GM21390 (cell line): ENCODE measurements at regions not wholly inside any gene's neighbourhood (a gene's known extent, or its start where the extent isn't known, plus 50 kb on each side); places are given as distances from the start of the nearest gene placed in this dataset.
"Not testable (repeated sequence)": the region's sequence is repeated elsewhere in the genome, so short reads cannot be mapped to it uniquely, and the experiment has no call there.

ENCODE experiments used
- ATAC-seq: cut with Tn5 transposase; IDR thresholded peaks from one replicate; pipeline ENCODE4 v1.9.1; 2021; ENCODE audit not compliant: unreplicated experiment

GRCh38 chr5:68116408-68116807 is 99.1 kb upstream of the PIK3R1 start:
- ATAC-seq, result no peak

DNA sequence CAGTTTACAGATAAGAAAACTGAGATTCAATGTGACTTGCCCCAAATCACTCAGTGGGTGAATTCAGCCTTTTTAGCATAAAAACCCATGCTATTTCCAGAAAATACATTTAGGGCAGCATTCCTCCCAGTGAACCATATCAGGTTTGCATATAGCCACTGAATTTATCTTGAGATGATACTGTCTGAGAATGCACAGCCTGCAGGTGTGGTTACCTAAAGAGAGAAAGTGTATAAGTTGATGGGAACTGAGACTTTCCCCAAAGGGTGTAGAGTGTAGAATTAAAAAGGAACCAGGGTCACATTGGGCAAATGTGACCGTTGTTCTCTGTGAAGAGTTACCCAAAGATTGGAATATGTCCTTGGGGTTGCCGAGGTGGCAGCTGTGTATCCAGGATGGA is 100.0 kb upstream of the PIK3R1 start:
- no peak for ATAC-seq

DNA sequence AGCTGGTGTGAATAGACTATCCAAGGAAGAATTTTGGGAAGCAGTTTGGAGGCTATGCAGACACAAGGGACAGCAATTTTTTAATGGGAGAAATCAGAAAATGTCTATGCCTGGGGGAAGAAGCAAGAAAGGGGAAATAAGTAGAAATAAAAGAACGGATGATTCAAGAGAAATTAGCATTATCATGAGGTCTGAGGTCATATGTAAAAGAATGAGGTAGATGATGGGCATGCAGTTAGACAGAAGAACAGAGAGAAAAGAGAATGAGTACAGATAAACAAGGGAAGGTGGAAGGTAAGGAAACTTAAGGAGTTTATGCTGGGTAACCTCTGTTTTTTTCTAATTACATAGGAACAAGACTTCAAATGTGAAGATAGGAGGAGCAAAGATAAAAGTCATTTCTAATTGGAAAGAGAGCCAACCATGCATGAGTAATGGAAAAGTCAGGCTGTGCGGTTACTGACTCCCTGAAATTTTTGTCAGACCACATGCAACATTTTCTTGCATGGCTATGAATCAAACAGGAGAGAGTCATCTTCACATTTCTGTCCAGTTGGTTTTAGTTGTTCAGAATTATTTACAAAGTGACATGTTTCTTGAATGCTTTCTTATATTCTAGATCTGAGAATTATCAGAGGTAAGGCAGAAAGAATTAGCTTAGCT is 101.0 kb upstream of the PIK3R1 start:
- ATAC-seq, result no peak

DNA sequence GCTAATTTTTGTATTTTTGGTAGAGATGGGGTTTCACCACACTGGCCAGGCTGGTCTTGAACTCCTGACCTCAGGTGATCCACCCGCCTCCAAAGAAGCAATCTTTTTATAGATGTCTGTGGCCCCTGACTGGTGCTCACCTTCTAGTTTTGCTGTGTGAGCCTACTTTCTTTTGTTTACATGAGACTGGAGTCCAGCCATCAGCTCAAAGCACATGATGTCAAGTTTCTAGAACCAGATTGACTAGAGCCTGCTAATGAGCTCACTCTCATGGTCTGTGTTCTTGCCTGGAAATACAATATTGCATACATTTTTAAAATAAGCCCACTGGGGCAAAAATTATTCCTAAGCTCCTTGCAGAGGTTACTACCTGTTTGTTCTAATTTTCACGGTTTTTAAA is 102.9 kb upstream of the PIK3R1 start:
- no peak for ATAC-seq

GRCh38 chr5:68110894-68111293 is 104.7 kb upstream of the PIK3R1 start:
- no peak for ATAC-seq

- no peak for ATAC-seq
Observed at GRCh38 chr5:68110264-68110663, 105.3 kb upstream of the PIK3R1 start.

DNA sequence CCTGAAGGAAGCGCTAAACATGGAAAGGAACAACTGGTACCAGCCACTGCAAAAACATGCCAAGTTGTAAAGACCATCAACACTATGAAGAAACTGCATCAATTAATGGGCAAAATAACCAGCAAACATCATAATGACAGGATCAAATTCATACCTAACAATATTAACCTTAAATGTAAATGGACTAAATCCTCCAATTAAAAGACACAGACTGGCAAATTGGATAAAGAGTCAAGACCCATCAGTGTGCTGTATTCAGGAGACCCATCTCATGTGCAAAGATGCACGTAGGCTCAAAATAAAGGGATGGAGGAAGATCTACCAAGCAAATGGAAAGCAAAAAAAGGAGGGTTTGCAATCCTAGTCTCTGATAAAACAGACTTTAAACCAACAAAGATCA is 111.3 kb upstream of the PIK3R1 start:
- ATAC-seq, result not testable (repeated sequence)

DNA sequence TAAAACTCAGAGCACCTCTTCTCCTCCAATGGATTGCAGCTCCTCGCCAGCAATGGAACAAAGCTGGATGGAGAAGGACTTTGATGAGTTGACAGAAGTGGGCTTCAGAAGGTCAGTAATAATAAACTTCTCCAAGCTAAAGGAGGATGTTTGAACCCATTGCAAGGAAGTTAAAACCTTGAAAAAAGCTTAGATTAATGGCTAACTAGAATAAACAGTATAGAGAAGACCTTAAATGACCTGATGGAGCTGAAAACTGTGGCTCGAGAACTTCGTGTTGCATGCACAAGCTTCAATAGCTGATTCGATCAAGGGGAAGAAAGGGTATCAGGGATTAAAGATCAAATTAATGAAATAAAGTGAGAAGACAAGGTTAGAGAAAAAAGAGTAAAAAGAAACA is 112.3 kb upstream of the PIK3R1 start:
- ATAC-seq, result not testable (repeated sequence)

GRCh38 chr5:68099327-68099726 is 116.2 kb upstream of the PIK3R1 start:
- no peak for ATAC-seq

DNA sequence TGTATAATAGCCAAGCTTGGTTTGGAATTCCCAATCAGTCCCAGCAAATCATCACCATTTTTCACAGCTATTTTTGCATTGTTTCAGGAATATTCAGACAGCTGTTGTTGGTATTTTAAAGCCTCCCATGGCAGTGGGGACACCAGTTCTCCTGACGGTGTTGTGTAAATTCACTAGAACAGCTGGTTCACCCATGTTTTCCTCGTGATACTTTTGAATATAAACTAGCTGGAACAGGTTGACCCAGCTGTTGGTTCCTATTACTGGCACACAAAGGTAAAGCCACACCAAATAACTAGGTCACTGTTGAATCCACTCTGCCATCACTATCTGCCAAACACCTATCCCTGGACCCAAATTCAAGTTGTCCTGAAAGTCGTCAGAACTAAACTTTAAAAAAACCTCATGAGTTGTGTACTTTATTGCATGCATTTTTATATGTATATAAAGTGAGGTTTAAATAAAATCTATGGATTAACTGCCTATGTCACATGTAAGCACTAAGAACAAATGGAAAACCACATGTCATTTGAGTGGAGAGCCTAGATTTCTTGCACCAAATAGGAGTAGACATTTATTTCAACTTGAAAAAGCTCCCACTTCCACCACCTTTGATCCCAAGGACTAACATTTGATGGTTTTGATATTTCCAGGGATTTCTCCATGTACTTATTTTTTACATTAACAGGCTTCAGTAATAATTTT is 121.9 kb upstream of the PIK3R1 start:
- no peak for ATAC-seq

GRCh38 chr5:68088302-68088701 is 127.3 kb upstream of the PIK3R1 start:
- no peak for ATAC-seq

GRCh38 chr5:68087866-68088265 is 127.7 kb upstream of the PIK3R1 start:
- no peak for ATAC-seq

DNA sequence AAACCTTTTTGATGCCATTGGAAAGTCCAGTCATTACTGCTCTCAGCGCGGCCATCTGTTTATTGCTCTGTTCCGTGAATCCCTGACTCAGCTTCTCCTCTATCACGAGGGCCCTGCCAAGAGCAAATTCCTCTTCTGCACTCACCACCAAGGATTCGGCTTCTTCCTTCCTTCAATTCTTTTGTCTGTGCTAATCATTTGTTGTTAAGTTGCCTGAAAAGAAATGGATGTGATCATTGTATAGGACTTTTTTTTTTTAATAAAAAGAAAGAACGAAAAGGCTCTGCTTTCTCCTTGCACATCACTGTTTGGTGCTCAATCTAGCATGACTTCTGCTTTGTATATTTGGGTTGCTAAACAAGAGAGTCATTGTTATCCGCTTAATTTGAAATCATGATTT is 128.7 kb upstream of the PIK3R1 start:
- ATAC-seq, result no peak

- ATAC-seq, result no peak
Observed at GRCh38 chr5:68086439-68086838, 129.1 kb upstream of the PIK3R1 start.

GRCh38 chr5:68084396-68084795 is 131.2 kb upstream of the PIK3R1 start:
- ATAC-seq, result no peak

DNA sequence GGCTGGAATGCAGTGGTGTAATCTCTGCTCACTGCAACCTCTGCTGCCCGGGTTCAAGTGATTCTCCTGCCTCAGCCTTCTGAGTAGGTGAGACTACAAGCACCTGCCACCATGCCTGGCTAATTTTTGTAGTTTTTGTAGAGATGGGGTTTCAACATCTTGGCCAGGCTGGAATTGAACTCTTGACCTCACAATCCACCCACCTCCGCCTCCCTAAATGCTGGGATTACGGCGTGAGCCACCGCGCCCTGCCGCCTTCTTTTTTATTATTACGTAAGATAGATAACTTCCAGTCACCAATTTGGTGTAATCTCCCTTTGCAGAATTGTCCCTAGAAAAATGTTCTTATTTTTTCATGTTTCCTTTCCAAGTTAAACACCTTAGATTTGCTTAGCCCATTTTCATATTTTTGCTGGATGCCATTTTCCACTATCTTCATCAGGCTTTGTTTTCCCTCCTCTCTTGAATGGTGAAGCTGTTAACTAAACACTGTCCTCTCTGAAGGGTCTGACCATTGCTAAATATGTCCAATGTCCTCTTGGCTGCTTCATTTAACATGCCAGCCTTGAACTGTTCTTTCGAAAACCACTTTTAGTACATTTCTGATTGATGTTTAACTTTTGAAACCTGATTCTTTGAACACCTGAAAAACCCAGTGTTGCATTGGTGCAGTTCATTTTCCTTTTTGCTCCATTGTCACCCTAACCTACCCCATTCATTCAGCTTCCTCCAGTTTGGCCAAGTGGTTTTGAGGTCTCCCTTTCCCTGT is 135.1 kb upstream of the PIK3R1 start:
- ATAC-seq, result no peak

GRCh38 chr5:68077349-68077894 is 138.1 kb upstream of the PIK3R1 start:
- no peak for ATAC-seq

DNA sequence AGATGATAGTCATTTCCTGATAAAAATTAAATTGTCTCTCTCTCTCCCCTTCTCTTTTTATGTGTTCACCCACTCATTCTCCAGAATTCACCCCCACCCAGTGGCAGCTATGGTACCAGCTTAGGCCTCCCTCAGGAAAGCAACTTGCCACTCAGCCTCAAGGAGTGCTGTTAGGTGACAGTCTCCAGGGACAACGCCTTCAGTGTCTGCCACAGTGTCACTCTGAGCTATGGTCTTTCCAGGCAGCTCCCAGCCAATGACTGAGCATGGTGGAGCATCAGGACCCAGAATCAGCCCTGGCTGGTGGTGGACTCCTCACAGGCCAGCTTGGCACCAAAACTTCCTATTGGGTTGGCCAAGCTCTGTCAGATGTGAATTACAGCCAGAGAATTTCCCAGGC is 140.9 kb upstream of the PIK3R1 start:
- ATAC-seq, result no peak

GRCh38 chr5:68074048-68074632 is 141.4 kb upstream of the PIK3R1 start:
- ATAC-seq, result no peak

GRCh38 chr5:68071736-68072135 is 143.8 kb upstream of the PIK3R1 start:
- ATAC-seq, result no peak

GRCh38 chr5:68071282-68071632 is 144.3 kb upstream of the PIK3R1 start:
- ATAC-seq, result no peak
